ENCODE measurements at regions not wholly inside any gene's neighbourhood (a gene's known extent, or its start where the extent isn't known, plus 50 kb on each side); places are given as distances from the start of the nearest gene placed in this dataset.

DNA sequence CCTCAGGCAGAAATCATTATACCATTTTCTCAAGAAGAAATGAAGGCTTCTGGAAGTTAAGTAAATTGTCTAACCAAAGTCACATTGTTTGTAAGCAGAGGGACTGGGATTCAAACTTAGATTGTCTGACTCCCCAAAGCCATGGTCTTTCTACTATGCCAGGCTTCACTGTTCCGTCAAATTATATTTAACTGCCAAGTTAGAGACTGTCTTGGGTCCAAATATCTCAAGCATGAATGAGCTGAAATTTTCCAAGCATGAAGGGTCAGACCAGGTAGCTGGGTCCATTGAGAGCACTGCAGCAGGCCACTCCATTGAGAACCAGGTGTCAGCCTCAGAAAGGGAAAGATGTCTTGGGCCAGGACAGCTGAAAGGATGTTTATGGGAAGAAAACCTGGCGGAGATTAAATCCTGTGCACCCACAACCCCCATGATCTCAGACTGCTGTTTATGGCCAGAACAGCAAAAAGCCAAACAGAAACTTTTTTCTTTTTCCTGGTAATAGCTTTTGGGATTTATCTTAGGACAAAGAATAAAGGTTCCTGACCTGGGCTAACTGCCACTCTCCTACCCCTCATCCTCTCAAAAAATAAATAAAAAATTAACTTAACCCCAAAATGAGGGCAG lies 612.3 kb downstream of the INSC start:
- DNase-seq, result no peak
- TF ChIP-seq, protein P1, sequence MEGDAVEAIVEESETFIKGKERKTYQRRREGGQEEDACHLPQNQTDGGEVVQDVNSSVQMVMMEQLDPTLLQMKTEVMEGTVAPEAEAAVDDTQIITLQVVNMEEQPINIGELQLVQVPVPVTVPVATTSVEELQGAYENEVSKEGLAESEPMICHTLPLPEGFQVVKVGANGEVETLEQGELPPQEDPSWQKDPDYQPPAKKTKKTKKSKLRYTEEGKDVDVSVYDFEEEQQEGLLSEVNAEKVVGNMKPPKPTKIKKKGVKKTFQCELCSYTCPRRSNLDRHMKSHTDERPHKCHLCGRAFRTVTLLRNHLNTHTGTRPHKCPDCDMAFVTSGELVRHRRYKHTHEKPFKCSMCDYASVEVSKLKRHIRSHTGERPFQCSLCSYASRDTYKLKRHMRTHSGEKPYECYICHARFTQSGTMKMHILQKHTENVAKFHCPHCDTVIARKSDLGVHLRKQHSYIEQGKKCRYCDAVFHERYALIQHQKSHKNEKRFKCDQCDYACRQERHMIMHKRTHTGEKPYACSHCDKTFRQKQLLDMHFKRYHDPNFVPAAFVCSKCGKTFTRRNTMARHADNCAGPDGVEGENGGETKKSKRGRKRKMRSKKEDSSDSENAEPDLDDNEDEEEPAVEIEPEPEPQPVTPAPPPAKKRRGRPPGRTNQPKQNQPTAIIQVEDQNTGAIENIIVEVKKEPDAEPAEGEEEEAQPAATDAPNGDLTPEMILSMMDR (IDR thresholded peaks at IDR 0.05; ENCODE audit: low read depth, low read length), result no peak
- H3K4me1 ChIP-seq, result no peaks in the 10 kb centered on the region
- H3K4me3 ChIP-seq (ENCODE audit: low read depth, low read length), result no peak overlapping the region
- H3K36me3 ChIP-seq, result no peaks in the 10 kb centered on the region
- no peaks in the 10 kb centered on the region for H3K27me3 ChIP-seq
- no peaks in the 10 kb centered on the region for H3K9me3 ChIP-seq

DNA sequence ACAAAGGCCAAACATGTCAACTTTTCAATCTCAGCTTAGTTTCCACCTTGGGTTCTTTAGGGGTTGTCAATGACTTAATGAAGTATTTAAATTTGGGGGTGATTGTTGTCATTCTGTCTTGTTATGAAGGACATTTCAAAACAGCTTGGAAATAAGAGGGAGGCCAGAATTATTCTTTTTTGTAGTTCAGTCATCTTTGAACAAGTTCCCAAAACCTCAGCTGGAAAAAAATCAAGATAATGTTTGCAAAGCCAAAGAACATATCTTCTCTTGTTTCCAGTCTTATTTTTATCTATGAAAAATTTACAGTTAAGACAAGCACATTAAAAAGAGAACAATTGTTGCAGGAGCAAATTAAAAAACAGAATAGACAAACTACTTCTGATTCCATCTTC lies 612.8 kb downstream of the INSC start:
- DNase-seq, result no peak
- H3K27me3 ChIP-seq, result no peaks in the 10 kb centered on the region
- TF ChIP-seq, protein P1 (IDR thresholded peaks at IDR 0.05; ENCODE audit: low read depth, low read length), result no peak
- H3K4me3 ChIP-seq (ENCODE audit: low read depth, low read length), result no peak overlapping the region
- no peaks in the 10 kb centered on the region for H3K36me3 ChIP-seq
- no peaks in the 10 kb centered on the region for H3K4me1 ChIP-seq
- H3K9me3 ChIP-seq, result no peaks in the 10 kb centered on the region

DNA sequence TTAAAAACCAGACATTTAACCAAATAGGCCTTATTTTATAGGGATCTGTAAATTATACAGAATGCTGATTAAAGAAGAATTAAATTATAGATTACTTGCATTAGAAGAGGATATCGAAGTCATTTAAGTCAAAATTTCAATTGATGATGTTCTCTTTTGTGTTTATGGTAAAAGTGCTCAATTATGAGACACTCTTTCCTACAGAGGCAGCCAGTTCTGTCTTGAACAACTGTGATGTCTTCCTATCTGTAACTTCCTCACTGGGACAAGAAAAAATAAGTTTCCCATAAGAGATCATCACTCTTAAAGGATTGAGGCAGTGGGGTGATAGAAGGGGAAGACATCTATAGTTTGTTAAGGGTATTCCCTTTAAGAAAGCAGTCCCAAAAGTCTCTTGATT lies 613.5 kb downstream of the INSC start:
- Histone ChIP-seq H3K4me3 (ENCODE audit: low read depth, low read length) (no peak overlapping the region), H3K4me1 (no peaks in the 10 kb centered on the region), H3K27me3 (no peaks in the 10 kb centered on the region), H3K36me3 (no peaks in the 10 kb centered on the region), H3K9me3 (no peaks in the 10 kb centered on the region)
- TF ChIP-seq, protein P1 (IDR thresholded peaks at IDR 0.05; ENCODE audit: low read depth, low read length), result no peak
- no peak for DNase-seq

DNA sequence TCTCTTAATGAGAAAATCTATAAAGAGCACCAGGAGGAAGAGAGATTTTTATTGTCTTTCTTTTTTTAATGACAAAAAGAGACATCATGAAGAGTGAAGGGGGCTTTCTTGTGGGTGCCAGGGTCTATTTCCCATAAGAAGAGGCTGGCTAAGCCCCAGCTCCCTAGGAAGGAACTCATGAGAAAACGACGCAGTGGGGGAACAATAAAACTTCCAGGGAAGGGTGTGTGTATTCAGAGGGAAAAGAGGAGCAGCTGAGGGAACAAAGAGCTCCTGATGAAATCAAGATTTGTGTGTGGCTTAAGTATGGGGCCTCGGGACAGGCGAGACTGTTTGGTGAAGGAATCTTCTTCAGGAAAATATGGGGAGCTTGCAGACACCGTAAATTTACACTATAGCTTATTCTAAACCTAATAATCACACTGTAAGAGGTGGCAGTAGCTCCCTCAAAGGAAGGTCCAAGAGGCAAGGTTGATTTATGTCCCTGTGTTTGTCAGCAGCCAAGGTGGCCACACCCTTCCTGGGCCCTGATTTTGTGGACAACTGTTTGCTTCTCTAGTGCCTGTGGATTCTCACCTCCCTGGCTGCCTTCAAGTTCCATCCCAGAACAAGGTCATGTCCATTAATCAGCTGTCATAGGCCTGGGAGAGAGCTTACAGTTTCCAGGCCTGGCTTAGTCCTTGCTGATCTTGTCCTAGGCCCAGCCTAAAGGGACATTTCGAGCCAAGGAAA lies 615.7 kb downstream of the INSC start:
- TF ChIP-seq, protein P1 (IDR thresholded peaks at IDR 0.05; ENCODE audit: low read depth, low read length), result no peak
- no peaks in the 10 kb centered on the region for H3K4me1 ChIP-seq
- no peak for DNase-seq
- H3K27me3 ChIP-seq, result no peaks in the 10 kb centered on the region
- no peaks in the 10 kb centered on the region for H3K9me3 ChIP-seq
- H3K36me3 ChIP-seq, result no peaks in the 10 kb centered on the region
- H3K4me3 ChIP-seq (ENCODE audit: low read depth, low read length), result no peak overlapping the region

DNA sequence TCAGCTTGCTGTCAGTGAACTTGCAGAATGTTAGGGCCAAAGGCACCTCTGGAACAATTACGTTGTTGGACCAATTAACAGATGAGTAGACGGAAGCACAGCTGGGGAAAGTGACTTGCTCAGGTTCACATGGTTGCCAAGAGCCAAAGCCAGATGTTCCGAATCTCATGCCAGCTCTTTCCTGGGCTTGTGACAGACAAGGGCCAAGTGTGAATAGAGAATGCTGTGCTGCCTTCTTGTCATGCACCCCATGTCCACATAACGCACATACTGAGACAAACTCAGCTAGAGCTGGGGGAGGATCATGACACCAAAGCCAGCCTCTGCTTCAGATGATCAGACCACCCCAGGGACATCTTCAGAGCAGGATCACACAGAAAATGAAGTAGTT lies 616.3 kb downstream of the INSC start:
- Histone ChIP-seq H3K4me1 (no peaks in the 10 kb centered on the region), H3K4me3 (ENCODE audit: low read depth, low read length) (no peak overlapping the region), H3K36me3 (no peaks in the 10 kb centered on the region), H3K27me3 (no peaks in the 10 kb centered on the region), H3K9me3 (no peaks in the 10 kb centered on the region)
- TF ChIP-seq, protein P1 (IDR thresholded peaks at IDR 0.05; ENCODE audit: low read depth, low read length), result no peak
- no peak for DNase-seq

DNA sequence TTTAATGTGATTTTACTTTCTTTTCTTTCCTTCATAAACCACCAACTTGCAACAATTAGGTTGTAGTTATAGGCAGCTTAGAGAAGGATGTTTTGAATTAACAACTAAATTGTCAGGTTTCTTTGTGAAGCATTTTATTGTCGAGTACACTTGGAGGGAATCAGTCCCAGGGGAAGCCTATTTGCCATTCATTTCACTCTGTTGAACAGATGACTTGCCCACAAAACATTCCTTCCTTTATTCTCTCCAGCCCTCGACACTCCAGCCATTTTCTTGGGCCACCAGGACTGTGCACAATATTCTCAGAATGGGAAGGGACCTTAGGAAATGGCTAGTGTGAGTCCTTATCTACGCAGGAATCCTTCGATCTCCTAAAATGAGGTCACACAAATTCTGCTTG lies 620.6 kb downstream of the SOX6 start:
- Histone ChIP-seq H3K27me3 (no peaks in the 10 kb centered on the region), H3K36me3 (no peaks in the 10 kb centered on the region), H3K4me3 (ENCODE audit: low read depth, low read length) (no peak overlapping the region), H3K9me3 (no peaks in the 10 kb centered on the region), H3K4me1 (no peaks in the 10 kb centered on the region)
- DNase-seq, result no peak
- TF ChIP-seq, protein P1 (IDR thresholded peaks at IDR 0.05; ENCODE audit: low read depth, low read length), result no peak

Data from BE2C (cell line).